IPS-18a (cell line): ENCODE measurements at regions not wholly inside any gene's neighbourhood (a gene's known extent, or its start where the extent isn't known, plus 50 kb on each side); places are given as distances from the start of the nearest gene placed in this dataset.
"Not testable (repeated sequence)": the region's sequence is repeated elsewhere in the genome, so short reads cannot be mapped to it uniquely, and the experiment has no call there.

Source experiments
- H3K27ac ChIP-seq: one replicate; pipeline ENCODE4 v1.5.1; 2013; ENCODE audit warnings: low read length
- H3K27me3 ChIP-seq: one replicate; pipeline ENCODE4 v1.6.1; 2013; ENCODE audit warnings: mild to moderate bottlenecking, low read length; ENCODE audit not compliant: control insufficient read depth, insufficient read depth
- H3K36me3 ChIP-seq: one replicate; pipeline ENCODE4 v1.6.1; 2013; ENCODE audit warnings: low read depth, low read length; ENCODE audit not compliant: control insufficient read depth
- H3K4me1 ChIP-seq: one replicate; pipeline ENCODE4 v1.6.1; 2013; ENCODE audit warnings: low read depth, low read length; ENCODE audit not compliant: control insufficient read depth
- H3K4me3 ChIP-seq: one replicate; pipeline ENCODE4 v1.5.1; 2013; ENCODE audit warnings: low read length
- H3K9ac ChIP-seq: one replicate; pipeline ENCODE4 v1.6.1; 2013; ENCODE audit warnings: mild to moderate bottlenecking, low read length, moderate library complexity
- H3K9me3 ChIP-seq: one replicate; pipeline ENCODE4 v1.6.1; 2013; ENCODE audit warnings: low read depth, low read length; ENCODE audit not compliant: control insufficient read depth

GRCh38 chr5:152659470-152659869 lies 254.4 kb upstream of the NMUR2 start:
- not testable (repeated sequence) for H3K27me3 ChIP-seq, H3K36me3 ChIP-seq, H3K9me3 ChIP-seq, H3K4me3 ChIP-seq, H3K27ac ChIP-seq, H3K4me1 ChIP-seq, H3K9ac ChIP-seq

GRCh38 chr5:152673601-152674000 lies 268.5 kb upstream of the NMUR2 start:
- H3K27me3 ChIP-seq, result no peaks in the 10 kb centered on the region
- no peak overlapping the region for H3K27ac ChIP-seq
- no peaks in the 10 kb centered on the region for H3K4me1 ChIP-seq
- H3K9ac ChIP-seq, result no peak overlapping the region
- no peaks in the 10 kb centered on the region for H3K36me3 ChIP-seq
- no peaks in the 10 kb centered on the region for H3K9me3 ChIP-seq
- H3K4me3 ChIP-seq, result no peak overlapping the region

GRCh38 chr5:152674403-152674802 lies 269.3 kb upstream of the NMUR2 start:
- Histone ChIP-seq H3K4me3 (no peak overlapping the region), H3K27me3 (no peaks in the 10 kb centered on the region), H3K36me3 (no peaks in the 10 kb centered on the region), H3K9me3 (no peaks in the 10 kb centered on the region), H3K4me1 (no peaks in the 10 kb centered on the region), H3K27ac (no peak overlapping the region), H3K9ac (no peak overlapping the region)

- Histone ChIP-seq H3K4me1 (no peaks in the 10 kb centered on the region), H3K4me3 (no peak overlapping the region), H3K9ac (no peak overlapping the region), H3K36me3 (no peaks in the 10 kb centered on the region), H3K9me3 (no peaks in the 10 kb centered on the region), H3K27ac (no peak overlapping the region), H3K27me3 (no peaks in the 10 kb centered on the region)
These were observed 271.1 kb upstream of the NMUR2 start for GRCh38 chr5:152676196-152676595.

- H3K27ac ChIP-seq, result no peak overlapping the region
- no peak overlapping the region for H3K4me3 ChIP-seq
- H3K4me1 ChIP-seq, result no peaks in the 10 kb centered on the region
- H3K9me3 ChIP-seq, result peaks cover 17% of the 10 kb centered on the region
- no peaks in the 10 kb centered on the region for H3K27me3 ChIP-seq
- no peaks in the 10 kb centered on the region for H3K36me3 ChIP-seq
- H3K9ac ChIP-seq, result no peak overlapping the region
These were observed 278.1 kb upstream of the NMUR2 start for GRCh38 chr5:152683205-152683604.

GRCh38 chr5:152686931-152687330 lies 281.9 kb upstream of the NMUR2 start:
- Histone ChIP-seq H3K4me1 (no peaks in the 10 kb centered on the region), H3K9me3 (peaks cover 17% of the 10 kb centered on the region), H3K27me3 (no peaks in the 10 kb centered on the region), H3K4me3 (no peak overlapping the region), H3K27ac (no peak overlapping the region), H3K9ac (no peak overlapping the region), H3K36me3 (no peaks in the 10 kb centered on the region)

- Histone ChIP-seq H3K4me3 (no peak overlapping the region), H3K4me1 (no peaks in the 10 kb centered on the region), H3K9me3 (peaks cover 17% of the 10 kb centered on the region), H3K9ac (no peak overlapping the region), H3K27ac (no peak overlapping the region), H3K27me3 (no peaks in the 10 kb centered on the region), H3K36me3 (no peaks in the 10 kb centered on the region)
These were observed 283.6 kb upstream of the NMUR2 start for GRCh38 chr5:152688561-152689249.

- Histone ChIP-seq H3K9me3 (peaks cover 17% of the 10 kb centered on the region), H3K9ac (no peak overlapping the region), H3K27me3 (no peaks in the 10 kb centered on the region), H3K4me1 (no peaks in the 10 kb centered on the region), H3K4me3 (no peak overlapping the region), H3K36me3 (no peaks in the 10 kb centered on the region), H3K27ac (no peak overlapping the region)
These were observed 284.2 kb upstream of the NMUR2 start for GRCh38 chr5:152689250-152689711.

GRCh38 chr5:152694231-152694630 lies 289.2 kb upstream of the NMUR2 start:
- Histone ChIP-seq H3K4me1 (no peaks in the 10 kb centered on the region), H3K9ac (no peak overlapping the region), H3K36me3 (no peaks in the 10 kb centered on the region), H3K9me3 (no peaks in the 10 kb centered on the region), H3K4me3 (no peak overlapping the region), H3K27ac (no peak overlapping the region), H3K27me3 (no peaks in the 10 kb centered on the region)

GRCh38 chr5:152701305-152701949 lies 296.3 kb upstream of the NMUR2 start:
- H3K36me3 ChIP-seq, result no peaks in the 10 kb centered on the region
- H3K9me3 ChIP-seq, result no peaks in the 10 kb centered on the region
- H3K4me3 ChIP-seq, result no peak overlapping the region
- no peaks in the 10 kb centered on the region for H3K27me3 ChIP-seq
- H3K27ac ChIP-seq, result no peak overlapping the region
- H3K4me1 ChIP-seq, result no peaks in the 10 kb centered on the region
- no peak overlapping the region for H3K9ac ChIP-seq

- Histone ChIP-seq H3K27ac (no peak overlapping the region), H3K4me1 (no peaks in the 10 kb centered on the region), H3K9ac (no peak overlapping the region), H3K4me3 (no peak overlapping the region), H3K36me3 (no peaks in the 10 kb centered on the region), H3K9me3 (no peaks in the 10 kb centered on the region), H3K27me3 (no peaks in the 10 kb centered on the region)
These were observed 299.2 kb upstream of the NMUR2 start for GRCh38 chr5:152704286-152704685.

GRCh38 chr5:152711801-152712388 lies 306.8 kb upstream of the NMUR2 start:
- H3K27me3 ChIP-seq, result no peaks in the 10 kb centered on the region
- H3K9me3 ChIP-seq, result no peaks in the 10 kb centered on the region
- no peak overlapping the region for H3K27ac ChIP-seq
- no peaks in the 10 kb centered on the region for H3K4me1 ChIP-seq
- no peak overlapping the region for H3K4me3 ChIP-seq
- H3K9ac ChIP-seq, result no peak overlapping the region
- H3K36me3 ChIP-seq, result no peaks in the 10 kb centered on the region
